ENCODE measurements at regions not wholly inside any gene's neighbourhood (a gene's known extent, or its start where the extent isn't known, plus 50 kb on each side); places are given as distances from the start of the nearest gene placed in this dataset.
"Not testable (repeated sequence)": the region's sequence is repeated elsewhere in the genome, so short reads cannot be mapped to it uniquely, and the experiment has no call there.

GRCh38 chr16:61150351-61150750, 885.9 kb downstream of the CDH8 start:
- no peak for DNase-seq

GRCh38 chr16:61149709-61150108, 886.5 kb downstream of the CDH8 start:
- no peak for DNase-seq

DNA sequence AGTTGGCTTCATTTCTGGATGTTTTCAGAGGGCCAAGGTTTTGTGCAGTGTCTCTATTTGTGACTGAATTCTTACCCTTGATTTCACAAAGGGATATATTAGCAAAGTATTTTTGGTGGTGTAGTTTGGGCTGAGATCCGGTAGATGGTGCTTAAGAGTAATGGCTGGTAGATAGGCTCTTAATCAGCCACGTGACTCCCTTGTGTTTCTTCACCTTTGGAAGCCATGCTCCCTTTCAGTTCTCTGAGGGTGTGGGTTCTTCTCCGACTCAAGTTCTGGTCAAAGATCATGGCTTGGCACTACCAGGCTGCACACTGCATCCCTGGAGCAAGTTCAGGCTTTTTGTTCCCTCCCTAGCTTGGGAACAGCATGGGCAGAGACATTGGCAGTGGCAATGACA, 887.3 kb downstream of the CDH8 start:
- no peak for DNase-seq

DNA sequence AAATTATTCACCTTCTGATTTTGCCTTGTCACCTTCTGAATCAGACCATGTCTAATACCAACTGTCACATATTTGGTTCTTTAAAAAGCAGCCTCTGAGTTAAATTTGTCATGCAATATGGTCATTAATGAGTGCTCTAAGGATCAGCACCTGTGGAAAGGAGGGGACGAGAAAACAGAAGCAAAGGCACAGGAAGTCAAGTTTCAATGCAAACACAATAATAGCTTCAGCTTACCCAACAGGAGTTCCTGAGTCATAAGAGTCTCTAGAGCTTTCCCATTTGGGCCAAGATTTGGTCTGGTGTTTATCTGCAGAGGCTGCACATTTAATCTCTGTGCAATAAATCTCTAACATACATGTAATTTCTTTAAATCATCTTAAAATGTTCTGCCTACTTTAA, 889.8 kb downstream of the CDH8 start:
- DNase-seq: no peak

- DNase-seq: no peak
Measured at GRCh38 chr16:61131447-61131846, 904.8 kb downstream of the CDH8 start.

GRCh38 chr16:61128545-61129323, 907.5 kb downstream of the CDH8 start:
- DNase-seq: no peak

GRCh38 chr16:61105544-61105943, 930.7 kb downstream of the CDH8 start:
- DNase-seq: no peak

DNA sequence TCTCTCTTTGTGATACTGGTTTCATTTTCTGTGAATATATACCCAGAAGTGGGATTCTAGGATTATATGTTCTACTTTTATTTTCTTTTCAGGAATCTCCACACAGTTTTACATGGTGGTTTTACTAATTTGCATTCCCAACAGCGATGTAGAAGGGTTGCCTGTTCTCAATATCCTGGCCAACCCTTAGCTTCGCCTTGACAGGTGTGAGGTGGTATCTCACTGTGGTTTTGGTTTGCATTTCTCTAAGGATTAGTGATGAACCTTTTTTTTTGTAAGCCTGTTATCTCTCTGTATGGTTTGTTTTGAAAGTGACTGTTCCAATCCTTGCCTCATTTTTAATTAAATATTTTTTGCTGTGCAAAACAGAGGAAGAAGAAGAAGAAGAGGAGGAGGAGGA, 937.7 kb downstream of the CDH8 start:
- no peak for DNase-seq

- DNase-seq: not testable (repeated sequence)
Measured at GRCh38 chr16:61091300-61091699, 944.9 kb downstream of the CDH8 start.

DNA sequence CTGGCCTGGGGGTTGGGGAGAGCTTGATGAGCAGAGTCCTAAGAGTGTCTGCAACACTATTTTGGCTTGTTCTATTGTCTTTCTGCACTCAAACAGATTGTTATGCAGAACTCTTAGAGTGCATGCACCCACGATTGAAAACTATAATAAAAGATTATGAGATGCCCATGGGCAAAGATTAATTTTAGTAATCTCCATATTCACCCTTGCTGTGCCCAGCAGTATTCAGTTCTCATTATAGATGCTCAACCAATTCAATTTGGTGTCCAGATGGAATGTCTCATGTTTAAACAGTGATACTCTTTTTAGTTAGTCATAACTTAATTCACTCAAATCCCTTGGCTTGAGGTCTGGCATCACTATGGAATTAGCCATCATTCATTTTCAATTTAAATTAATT, 952.5 kb downstream of the CDH8 start:
- no peak for DNase-seq

DNA sequence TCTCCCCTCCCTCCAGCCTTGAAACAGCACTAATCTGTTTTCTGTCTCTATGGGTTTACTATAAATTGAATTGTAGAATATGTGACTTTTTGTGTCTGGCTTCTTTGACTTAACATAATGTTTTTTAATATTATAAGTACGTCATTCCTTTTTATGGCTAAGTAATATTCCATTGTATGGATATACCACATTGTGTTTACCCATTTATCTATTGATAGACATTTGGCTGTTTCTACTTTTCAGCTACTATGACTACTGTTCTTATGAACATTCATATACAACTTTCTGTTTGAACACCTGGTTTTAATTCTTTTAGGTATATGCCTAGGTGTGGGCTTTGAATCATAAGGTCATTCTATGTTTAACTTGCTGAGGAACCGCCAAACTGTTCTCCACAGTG, 961.9 kb downstream of the CDH8 start:
- DNase-seq: no peak

DNA sequence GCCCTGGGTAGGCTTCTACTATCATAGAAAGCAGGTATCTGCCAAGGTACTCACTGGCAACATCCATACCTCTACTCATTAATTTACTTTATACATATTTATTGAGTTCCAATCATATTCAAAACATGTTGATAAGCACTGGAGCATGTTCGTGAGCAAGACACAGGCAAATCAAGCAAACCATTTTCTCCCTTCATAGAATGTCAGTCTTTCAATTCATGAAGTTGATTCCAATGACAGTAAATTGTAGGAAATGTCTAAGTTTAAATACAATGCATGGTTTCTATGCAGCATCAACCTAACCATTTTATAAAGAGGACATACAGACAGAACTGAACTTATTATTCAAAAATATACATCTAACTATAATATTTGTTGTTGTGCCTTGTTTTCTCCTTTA, 978.6 kb downstream of the CDH8 start:
- no peak for DNase-seq

GRCh38 chr16:61050547-61050946, 985.7 kb downstream of the CDH8 start:
- DNase-seq: no peak

DNA sequence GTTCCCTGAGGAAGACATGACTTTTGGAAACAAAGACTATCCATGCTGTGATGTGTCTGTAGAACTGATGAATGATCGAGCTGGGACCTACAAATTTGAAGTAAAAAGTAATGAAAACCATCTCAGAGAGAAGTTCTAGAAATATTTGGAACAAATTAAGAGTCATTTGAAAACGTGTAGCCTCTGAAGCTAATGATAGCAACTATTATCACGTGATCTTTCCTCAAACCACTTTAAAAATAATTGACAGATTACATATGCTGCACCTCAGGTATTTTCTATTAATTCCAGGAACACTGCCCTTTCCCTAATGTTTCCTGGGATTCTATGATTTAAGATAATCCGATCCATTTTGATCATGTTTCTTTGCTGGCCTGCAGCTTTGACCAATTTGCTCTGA, 990.3 kb downstream of the CDH8 start:
- no peak for DNase-seq

GRCh38 chr16:61042737-61043136, 993.5 kb downstream of the CDH8 start:
- DNase-seq: no peak

GRCh38 chr16:61030616-61031015, 1005.6 kb downstream of the CDH8 start:
- no peak for DNase-seq

DNA sequence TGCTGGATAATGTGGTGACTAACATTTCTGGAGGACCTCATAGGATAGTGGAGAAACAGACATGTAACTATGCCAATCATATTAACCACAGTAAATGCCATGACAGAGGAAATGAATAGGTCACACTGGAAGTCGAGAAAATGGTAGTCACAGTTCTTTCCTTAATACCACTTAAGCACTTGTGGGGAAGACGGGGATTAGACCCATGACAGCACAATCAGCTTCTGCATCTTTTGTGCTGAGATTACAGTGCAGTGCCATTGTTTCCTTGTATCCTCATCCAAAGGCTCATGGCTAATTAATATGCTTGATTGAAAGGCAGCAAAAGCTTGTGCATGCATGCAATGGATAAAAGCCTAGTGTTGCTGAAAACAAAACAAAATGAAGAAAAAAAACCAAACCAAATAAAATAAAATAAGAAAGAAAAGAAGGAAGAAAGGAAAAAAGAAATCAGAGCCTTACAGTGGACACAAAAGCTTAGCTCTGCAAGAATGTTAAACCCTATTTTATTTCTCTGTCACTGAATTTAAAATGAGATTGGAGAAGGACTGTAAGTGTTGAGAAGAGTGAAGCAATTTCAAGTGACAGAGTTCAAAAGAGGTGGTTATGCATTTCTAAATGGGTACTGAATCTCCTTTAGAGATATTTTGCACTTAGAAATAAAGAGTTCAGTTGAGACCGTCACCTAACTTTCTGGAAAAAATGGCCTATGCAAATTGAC, 1011.9 kb downstream of the CDH8 start:
- no peak for DNase-seq

- DNase-seq: no peak
Measured at GRCh38 chr16:61014869-61015268, 1021.4 kb downstream of the CDH8 start.

DNA sequence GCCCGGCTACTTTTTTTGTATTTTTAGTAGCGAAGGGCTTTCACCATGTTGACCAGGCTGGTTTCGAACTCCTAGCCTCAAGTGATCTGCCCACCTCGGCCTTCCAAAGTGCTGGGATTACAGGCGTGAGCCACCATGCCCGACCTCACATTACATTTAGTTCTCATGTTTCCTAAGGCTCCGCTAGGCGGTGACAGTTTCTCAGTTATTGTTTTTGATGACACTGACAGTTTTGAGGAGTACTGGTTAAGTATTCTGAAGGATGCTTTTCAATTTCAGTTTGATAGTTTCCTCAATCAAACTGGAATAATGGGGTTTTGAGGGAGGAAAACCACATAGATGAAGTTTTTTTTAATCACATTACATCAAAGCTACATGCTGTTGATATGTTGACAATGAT, 1028.5 kb downstream of the CDH8 start:
- DNase-seq: no peak

- DNase-seq: no peak
Measured at GRCh38 chr16:61005952-61006351, 1030.3 kb downstream of the CDH8 start.

GRCh38 chr16:61002479-61003204, 1033.6 kb downstream of the CDH8 start:
- DNase-seq: peak; percentile 70

DNA sequence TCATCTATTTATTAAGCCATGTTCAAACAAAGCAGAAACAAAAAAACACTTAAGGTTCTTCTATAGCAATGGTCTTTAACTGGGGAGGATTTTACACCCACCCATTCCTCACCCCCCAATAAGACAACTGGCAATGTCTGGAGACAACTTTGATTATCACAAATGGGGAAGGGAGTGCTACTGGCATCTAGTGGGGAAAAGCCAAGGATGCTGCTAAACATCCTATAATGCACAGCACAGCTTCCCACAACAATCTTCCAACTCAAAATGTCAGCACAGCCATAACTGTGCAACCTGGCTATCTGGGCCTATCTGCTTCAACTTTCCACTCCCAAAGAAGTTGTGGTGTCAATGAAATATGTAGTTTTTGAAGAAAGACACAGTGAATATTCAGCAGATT, 1044.4 kb downstream of the CDH8 start:
- DNase-seq: no peak

GRCh38 chr16:60989592-60989991, 1046.6 kb downstream of the CDH8 start:
- DNase-seq: no peak

GRCh38 chr16:60979119-60979518, 1057.1 kb downstream of the CDH8 start:
- no peak for DNase-seq

Data from NCI-H748 treated with DMSO at 0.1 percent for 48 hours (cell line).